BE2C (cell line): ENCODE measurements at regions not wholly inside any gene's neighbourhood (a gene's known extent, or its start where the extent isn't known, plus 50 kb on each side); places are given as distances from the start of the nearest gene placed in this dataset.
"Not testable (repeated sequence)": the region's sequence is repeated elsewhere in the genome, so short reads cannot be mapped to it uniquely, and the experiment has no call there.

Source experiments
- DNase-seq: peaks from one replicate; pipeline ENCODE4 v3.0.0-alpha.2; 2020
- H3K27me3 ChIP-seq: fragments of 250-450 bp; sonication (Bioruptor Pico); 2 replicates; pipeline ENCODE4 v1.5.1; 2020; ENCODE audit warnings: mild to moderate bottlenecking
- H3K36me3 ChIP-seq: fragments of 250-450 bp; sonication (Bioruptor Pico); 2 replicates; pipeline ENCODE4 v1.5.1; 2020; ENCODE audit warnings: mild to moderate bottlenecking
- H3K4me1 ChIP-seq: fragments of 250-450 bp; sonication (Bioruptor Pico); 2 replicates; pipeline ENCODE4 v1.5.1; 2020
- H3K4me3 ChIP-seq: 2 replicates; pipeline ENCODE4 v1.5.1; 2011; ENCODE audit warnings: low read depth, low read length
- H3K9me3 ChIP-seq: fragments of 250-450 bp; sonication (Bioruptor Pico); 2 replicates; pipeline ENCODE4 v1.5.1; 2020
- CTCF ChIP-seq: IDR thresholded peaks from 2 replicates; pipeline ENCODE4 v1.5.1; 2012; ENCODE audit warnings: mild to moderate bottlenecking, low read depth, low read length

- Histone ChIP-seq H3K4me1 (no peaks in the 10 kb centered on the region), H3K4me3 (no peak overlapping the region), H3K36me3 (no peaks in the 10 kb centered on the region), H3K27me3 (peaks cover 18% of the 10 kb centered on the region), H3K9me3 (no peaks in the 10 kb centered on the region)
- TF ChIP-seq CTCF = no peak
- no peak for DNase-seq
These were observed 68.2 kb upstream of the THBS1 start for GRCh38 chr15:39512643-39513042.

DNA sequence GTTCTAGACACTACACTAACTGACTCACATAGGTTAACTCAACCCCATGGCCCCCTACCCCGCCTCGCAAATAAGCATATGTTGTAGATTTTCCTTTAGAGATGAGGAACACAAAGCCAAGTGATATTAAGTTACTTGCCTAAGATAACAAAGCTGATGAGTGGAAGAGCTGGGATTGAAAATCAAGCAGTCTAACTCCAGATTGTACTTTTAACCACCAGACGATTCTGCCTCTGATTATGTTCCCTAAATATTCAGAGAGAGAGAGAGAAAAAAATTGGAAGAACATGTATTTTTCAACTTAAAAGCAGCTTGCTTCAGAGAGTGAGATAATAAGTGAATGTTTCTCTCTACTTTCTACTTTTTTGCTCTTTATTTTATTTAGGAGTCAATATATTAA is 66.9 kb upstream of the THBS1 start:
- no peak for DNase-seq
- Histone ChIP-seq H3K4me3 (no peak overlapping the region), H3K4me1 (no peaks in the 10 kb centered on the region), H3K27me3 (peaks cover 18% of the 10 kb centered on the region), H3K9me3 (no peaks in the 10 kb centered on the region), H3K36me3 (no peaks in the 10 kb centered on the region)
- TF ChIP-seq CTCF = no peak

GRCh38 chr15:39514933-39515332 is 65.9 kb upstream of the THBS1 start:
- no peak overlapping the region for H3K4me3 ChIP-seq
- peaks cover 22% of the 10 kb centered on the region for H3K27me3 ChIP-seq
- DNase-seq = no peak
- H3K9me3 ChIP-seq = no peaks in the 10 kb centered on the region
- TF ChIP-seq CTCF = no peak
- H3K4me1 ChIP-seq = no peaks in the 10 kb centered on the region
- H3K36me3 ChIP-seq = no peaks in the 10 kb centered on the region

- no peak for DNase-seq
- Histone ChIP-seq H3K4me3 (no peak overlapping the region), H3K36me3 (no peaks in the 10 kb centered on the region), H3K9me3 (no peaks in the 10 kb centered on the region), H3K27me3 (peaks cover 17% of the 10 kb centered on the region), H3K4me1 (no peaks in the 10 kb centered on the region)
- no peak for TF ChIP-seq CTCF
These were observed 65.1 kb upstream of the THBS1 start for GRCh38 chr15:39515765-39516164.

DNA sequence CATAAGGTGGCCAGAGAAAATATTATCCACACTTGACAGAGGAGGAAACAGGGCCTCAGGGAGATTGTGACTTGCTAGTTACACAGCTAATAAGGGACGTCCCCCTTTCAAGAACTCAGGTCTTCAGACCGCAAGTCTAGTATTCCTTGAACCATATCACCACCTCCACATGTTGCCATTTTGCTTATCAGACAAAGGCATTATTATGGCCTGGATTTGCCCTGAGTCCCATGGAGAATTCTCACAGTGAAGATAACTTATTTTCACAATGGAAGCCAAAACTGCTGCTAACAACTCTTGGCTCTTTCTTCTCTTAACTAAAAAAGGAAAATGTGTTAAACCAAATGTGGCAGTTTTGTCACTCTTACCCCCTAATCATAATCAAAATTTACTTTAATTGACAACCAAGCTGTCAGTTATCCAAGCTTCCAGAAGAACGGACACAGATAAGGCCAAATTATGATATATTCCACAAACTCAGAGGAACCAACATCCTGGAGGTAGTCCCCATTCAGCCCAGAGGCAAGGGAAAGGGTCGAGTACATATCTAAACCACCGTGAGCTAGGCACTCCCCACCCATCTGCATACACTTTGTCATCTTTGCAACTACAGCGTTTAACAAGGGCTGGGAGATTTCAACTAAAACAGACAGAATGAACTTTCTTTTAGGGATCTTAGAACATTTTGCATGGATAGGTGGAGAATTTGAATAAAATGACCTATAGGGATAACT is 63.6 kb upstream of the THBS1 start:
- Histone ChIP-seq H3K4me3 (no peak overlapping the region), H3K27me3 (peaks cover 6% of the 10 kb centered on the region; the same call in 1 of the 2 replicates), H3K4me1 (no peaks in the 10 kb centered on the region), H3K36me3 (no peaks in the 10 kb centered on the region), H3K9me3 (no peaks in the 10 kb centered on the region)
- no peak for TF ChIP-seq CTCF
- no peak for DNase-seq

- not testable (repeated sequence) for H3K36me3 ChIP-seq, H3K27me3 ChIP-seq, DNase-seq, H3K9me3 ChIP-seq, H3K4me1 ChIP-seq, H3K4me3 ChIP-seq
These were observed 56.9 kb upstream of the THBS1 start for GRCh38 chr15:39523968-39524367.
